Endodermal cell (in vitro differentiated cells): ENCODE measurements at regions not wholly inside any gene's neighbourhood (a gene's known extent, or its start where the extent isn't known, plus 50 kb on each side); places are given as distances from the start of the nearest gene placed in this dataset.

Experiments
- DNase-seq: peaks from one replicate; pipeline ENCODE4 v3.0.0-alpha.2; 2017
- H3K27ac ChIP-seq: 2 replicates; pipeline ENCODE4 v1.5.1; 2013; ENCODE audit warnings: mild to moderate bottlenecking, low read depth, low read length, moderate library complexity
- H3K27me3 ChIP-seq: 2 replicates; pipeline ENCODE4 v1.6.1; 2013; ENCODE audit warnings: mild to moderate bottlenecking, low read length, moderate library complexity; ENCODE audit not compliant: insufficient read depth, control insufficient read depth, poor library complexity, severe bottlenecking
- H3K36me3 ChIP-seq: 2 replicates; pipeline ENCODE4 v1.7.0; 2013; ENCODE audit warnings: mild to moderate bottlenecking, low read length, moderate library complexity; ENCODE audit not compliant: control insufficient read depth, insufficient read depth
- H3K4me1 ChIP-seq: one replicate; pipeline ENCODE4 v1.7.0; 2013; ENCODE audit warnings: low read length; ENCODE audit not compliant: control insufficient read depth, insufficient read depth
- H3K4me3 ChIP-seq: 2 replicates; pipeline ENCODE4 v1.5.1; 2013; ENCODE audit warnings: mild to moderate bottlenecking, low read length, moderate library complexity
- H3K9ac ChIP-seq: 2 replicates; pipeline ENCODE4 v1.6.1; 2013; ENCODE audit warnings: mild to moderate bottlenecking, low read length, moderate library complexity; ENCODE audit not compliant: poor library complexity, severe bottlenecking; ENCODE audit errors: extremely low read depth
- H3K9me3 ChIP-seq: 2 replicates; pipeline ENCODE4 v1.6.1; 2013; ENCODE audit warnings: mild to moderate bottlenecking, low read length, moderate library complexity; ENCODE audit not compliant: control insufficient read depth
- H3K27ac Mint-ChIP-seq: 2 replicates; pipeline ENCODE4 v1.8.0; 2020; ENCODE audit warnings: mixed read lengths
- H3K27me3 Mint-ChIP-seq: 2 replicates; pipeline ENCODE4 v1.8.0; 2021; ENCODE audit warnings: mild to moderate bottlenecking, mixed read lengths; ENCODE audit not compliant: insufficient read depth
- H3K36me3 Mint-ChIP-seq: 2 replicates; pipeline ENCODE4 v1.8.0; 2020; ENCODE audit warnings: low read depth, mixed read lengths
- H3K4me1 Mint-ChIP-seq: 2 replicates; pipeline ENCODE4 v1.8.0; 2020; ENCODE audit warnings: mixed read lengths
- H3K4me3 Mint-ChIP-seq: 2 replicates; pipeline ENCODE4 v1.8.0; 2020; ENCODE audit warnings: mild to moderate bottlenecking, moderate library complexity, mixed read lengths
- H3K9me3 Mint-ChIP-seq: 2 replicates; pipeline ENCODE4 v1.8.0; 2020; ENCODE audit warnings: mild to moderate bottlenecking, mixed read lengths
- WGBS, 2 experiments: methylation state at CpG; one replicate each; pipeline versions ENCODE4 v1.1.5 to v1.1.7; 2013; ENCODE audit warnings: missing lambda C conversion rate in 2 of 2, mixed read lengths in 1 of 2; ENCODE audit not compliant: insufficient coverage in 1 of 2, insufficient read length in 1 of 2; 5-methylcytosine and 5-hydroxymethylcytosine counted together
- TF ChIP-seq, protein P1 (sequence below): fragments of 200-600 bp; sonication (generic); conservative IDR thresholded peaks from 2 replicates; pipeline ENCODE4 v1.5.0; 2021; ENCODE audit warnings: antibody characterized with exemption, mild to moderate bottlenecking

DNA sequence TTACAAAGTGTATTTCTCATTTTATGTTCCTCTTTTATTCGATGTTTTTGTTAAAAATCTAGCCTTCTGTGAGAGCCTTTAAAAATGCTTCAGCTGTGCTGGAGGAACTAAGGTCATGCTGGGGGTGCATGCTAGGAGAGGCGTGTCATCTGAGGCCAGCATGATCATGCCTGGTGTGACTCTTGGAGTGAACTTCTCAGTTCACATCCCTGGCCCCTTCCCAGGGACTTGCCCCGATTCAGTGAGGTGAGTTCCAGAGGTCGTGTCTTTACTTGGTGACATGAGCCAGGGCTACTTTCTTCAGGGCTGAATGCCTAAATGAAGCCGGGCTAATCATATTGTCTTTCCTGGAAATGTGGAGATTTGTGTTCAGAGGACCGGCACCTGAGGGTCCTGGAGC lies 264.9 kb downstream of the MREG start:
- no peak overlapping the region for H3K4me3 ChIP-seq
- Mint-ChIP-seq H3K27me3 (no peaks in the 10 kb centered on the region), H3K9me3 (no peaks in the 10 kb centered on the region), H3K4me1 (peaks cover 9% of the 10 kb centered on the region), H3K27ac (no peak overlapping the region), H3K36me3 (no peaks in the 10 kb centered on the region), H3K4me3 (no peak overlapping the region)
- WGBS, 2 experiments: 61 to 67% methylated on average over 3 to 6 of the region's 6 CpGs
- H3K27me3 ChIP-seq: no peaks in the 10 kb centered on the region
- no peak overlapping the region for H3K9ac ChIP-seq
- no peak overlapping the region for H3K27ac ChIP-seq
- TF ChIP-seq, protein P1, sequence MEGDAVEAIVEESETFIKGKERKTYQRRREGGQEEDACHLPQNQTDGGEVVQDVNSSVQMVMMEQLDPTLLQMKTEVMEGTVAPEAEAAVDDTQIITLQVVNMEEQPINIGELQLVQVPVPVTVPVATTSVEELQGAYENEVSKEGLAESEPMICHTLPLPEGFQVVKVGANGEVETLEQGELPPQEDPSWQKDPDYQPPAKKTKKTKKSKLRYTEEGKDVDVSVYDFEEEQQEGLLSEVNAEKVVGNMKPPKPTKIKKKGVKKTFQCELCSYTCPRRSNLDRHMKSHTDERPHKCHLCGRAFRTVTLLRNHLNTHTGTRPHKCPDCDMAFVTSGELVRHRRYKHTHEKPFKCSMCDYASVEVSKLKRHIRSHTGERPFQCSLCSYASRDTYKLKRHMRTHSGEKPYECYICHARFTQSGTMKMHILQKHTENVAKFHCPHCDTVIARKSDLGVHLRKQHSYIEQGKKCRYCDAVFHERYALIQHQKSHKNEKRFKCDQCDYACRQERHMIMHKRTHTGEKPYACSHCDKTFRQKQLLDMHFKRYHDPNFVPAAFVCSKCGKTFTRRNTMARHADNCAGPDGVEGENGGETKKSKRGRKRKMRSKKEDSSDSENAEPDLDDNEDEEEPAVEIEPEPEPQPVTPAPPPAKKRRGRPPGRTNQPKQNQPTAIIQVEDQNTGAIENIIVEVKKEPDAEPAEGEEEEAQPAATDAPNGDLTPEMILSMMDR: no peak
- H3K4me1 ChIP-seq: no peaks in the 10 kb centered on the region
- H3K9me3 ChIP-seq: no peaks in the 10 kb centered on the region
- H3K36me3 ChIP-seq: no peaks in the 10 kb centered on the region
- DNase-seq: no peak

DNA sequence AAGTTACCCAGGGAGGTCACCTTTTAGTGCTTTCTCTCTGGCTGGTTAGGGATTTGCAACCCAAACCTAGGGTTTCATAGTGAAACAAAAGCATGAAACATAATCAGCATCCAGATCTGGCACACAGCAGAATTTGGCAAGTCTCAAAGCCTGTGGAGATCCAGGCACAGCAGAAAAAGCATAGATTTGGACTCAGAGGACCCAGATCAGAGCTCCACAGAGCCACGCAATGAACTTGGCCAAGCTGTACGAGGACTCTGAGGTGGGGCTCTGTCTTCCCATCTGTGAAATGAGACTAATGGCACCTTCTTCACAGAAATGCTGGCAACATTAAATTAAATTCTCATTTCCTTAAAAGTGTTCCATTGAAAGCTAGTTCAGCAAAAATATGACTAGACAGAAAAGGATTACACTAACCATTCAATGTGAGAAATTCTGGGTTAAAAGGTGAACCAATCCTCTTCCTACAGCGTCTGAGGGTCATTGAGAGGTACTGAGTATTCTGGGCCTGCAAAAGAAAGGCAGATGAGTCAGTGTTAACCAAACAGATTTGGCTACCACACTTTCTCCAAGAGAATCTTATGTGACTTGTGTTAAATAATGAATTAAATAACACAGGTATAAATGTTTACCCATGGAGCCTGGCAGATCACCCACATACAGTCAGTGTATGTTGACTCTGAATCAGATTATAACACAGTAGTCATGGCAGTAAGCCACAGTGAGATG lies 266.3 kb downstream of the MREG start:
- no peaks in the 10 kb centered on the region for H3K27me3 ChIP-seq
- no peaks in the 10 kb centered on the region for H3K36me3 Mint-ChIP-seq
- DNase-seq: no peak
- 94 to 100% methylated on average over 2 to 3 of the region's 3 CpGs for WGBS, 2 experiments
- no peak overlapping the region for H3K4me3 ChIP-seq
- no peak overlapping the region for H3K27ac Mint-ChIP-seq
- no peak overlapping the region for H3K9ac ChIP-seq
- no peak overlapping the region for H3K27ac ChIP-seq
- H3K36me3 ChIP-seq: no peaks in the 10 kb centered on the region
- no peaks in the 10 kb centered on the region for H3K27me3 Mint-ChIP-seq
- no peak overlapping the region for H3K4me3 Mint-ChIP-seq
- H3K4me1 Mint-ChIP-seq: peaks cover 10% of the 10 kb centered on the region
- no peaks in the 10 kb centered on the region for H3K9me3 ChIP-seq
- no peaks in the 10 kb centered on the region for H3K9me3 Mint-ChIP-seq
- TF ChIP-seq, protein P1: no peak
- no peaks in the 10 kb centered on the region for H3K4me1 ChIP-seq

DNA sequence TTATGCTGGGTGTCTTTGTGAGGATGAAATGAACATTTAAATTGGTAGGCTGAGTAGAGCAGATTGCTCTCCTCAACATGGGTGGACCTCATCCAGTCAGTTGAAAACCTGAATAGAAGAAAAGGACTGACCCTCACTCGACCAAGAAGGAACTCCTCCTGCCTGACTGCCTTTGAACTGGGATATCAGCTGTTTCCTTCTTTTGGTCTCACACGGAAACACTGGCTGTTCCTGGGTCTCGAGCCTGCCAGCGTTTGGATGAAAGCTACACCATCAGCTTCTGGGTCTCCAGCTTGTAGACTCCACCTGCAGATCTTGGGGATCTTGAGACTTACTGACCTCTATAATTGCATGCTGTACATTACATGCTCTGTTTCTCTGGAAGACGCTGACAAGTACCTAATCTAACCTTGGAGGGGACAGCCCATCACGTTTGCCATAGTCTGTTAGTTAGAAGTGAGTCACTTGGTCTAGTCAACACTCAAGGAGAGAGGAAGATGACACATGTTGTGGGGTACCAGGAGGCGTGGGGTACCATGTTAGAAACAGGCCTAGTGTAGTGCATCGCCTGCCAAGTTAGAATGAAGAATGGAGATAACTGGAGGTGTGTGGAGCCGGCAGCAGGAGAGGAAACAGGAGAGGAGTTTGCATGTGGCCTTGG lies 267.0 kb downstream of the MREG start:
- Mint-ChIP-seq H3K36me3 (no peaks in the 10 kb centered on the region), H3K4me1 (peaks cover 17% of the 10 kb centered on the region), H3K4me3 (no peak overlapping the region), H3K9me3 (no peaks in the 10 kb centered on the region), H3K27me3 (no peaks in the 10 kb centered on the region), H3K27ac (no peak overlapping the region)
- no peak overlapping the region for H3K9ac ChIP-seq
- no peaks in the 10 kb centered on the region for H3K36me3 ChIP-seq
- DNase-seq: no peak
- H3K27ac ChIP-seq: no peak overlapping the region
- no peaks in the 10 kb centered on the region for H3K4me1 ChIP-seq
- WGBS, 2 experiments: 92 to 93% methylated on average over 9 of the region's 9 CpGs
- TF ChIP-seq, protein P1: no peak
- H3K4me3 ChIP-seq: no peak overlapping the region
- H3K9me3 ChIP-seq: no peaks in the 10 kb centered on the region
- H3K27me3 ChIP-seq: no peaks in the 10 kb centered on the region
